HUDEP-2 (cell line): ENCODE measurements at regions not wholly inside any gene's neighbourhood (a gene's known extent, or its start where the extent isn't known, plus 50 kb on each side); places are given as distances from the start of the nearest gene placed in this dataset.
"Not testable (repeated sequence)": the region's sequence is repeated elsewhere in the genome, so short reads cannot be mapped to it uniquely, and the experiment has no call there.

Experiments used
- DNase-seq, 76 experiments: peaks; one replicate each; lab custom pipeline; 2025; ENCODE audit not compliant: unreplicated experiment in 76 of 76; lab: John Stamatoyannopoulos, UW

DNA sequence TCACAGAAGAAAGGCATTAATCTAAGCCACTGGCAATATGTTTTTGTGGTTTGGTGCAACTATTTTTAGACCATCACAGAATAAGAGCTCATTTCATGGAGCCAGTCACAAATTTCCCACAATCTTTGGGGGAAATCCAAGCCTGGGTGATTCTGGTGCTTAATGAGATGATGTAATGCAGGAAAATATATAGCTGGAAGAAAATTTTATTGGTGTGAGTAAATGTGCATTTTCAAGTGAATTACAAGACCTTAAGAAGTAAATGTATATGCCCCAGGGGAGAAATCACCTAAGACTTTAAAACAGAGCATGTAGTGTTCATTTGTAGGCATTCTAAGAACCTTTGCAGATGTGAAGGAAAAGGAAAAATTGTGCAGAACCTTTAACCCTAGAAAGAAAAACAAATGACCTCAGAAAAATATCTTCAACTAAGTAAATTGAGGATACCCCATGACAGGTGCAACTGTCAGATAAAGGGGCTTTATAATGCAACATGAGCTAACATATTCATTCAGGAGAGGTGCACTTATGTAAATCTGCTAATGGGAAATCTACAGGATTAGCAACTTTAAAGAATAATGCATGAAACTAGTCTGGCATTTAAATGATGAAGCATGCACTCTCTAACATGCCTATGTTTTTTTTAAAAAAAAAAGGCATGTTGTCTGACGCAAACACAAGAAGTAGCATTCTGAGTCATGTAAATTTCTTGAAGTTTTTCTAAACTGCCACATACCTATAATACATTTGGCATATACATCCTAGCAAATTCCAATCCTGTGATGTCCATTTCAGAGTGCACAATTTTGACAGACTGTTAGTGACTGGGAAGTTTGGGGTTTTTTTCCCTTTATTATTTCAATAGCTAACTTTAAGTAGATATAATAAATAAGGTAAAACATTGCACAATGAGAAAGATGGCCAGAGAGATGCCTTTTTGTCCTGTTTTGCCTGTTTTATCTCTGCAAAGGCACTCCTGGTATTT, 105.1 kb downstream of the MEX3B start:
- no peak for DNase-seq

DNA sequence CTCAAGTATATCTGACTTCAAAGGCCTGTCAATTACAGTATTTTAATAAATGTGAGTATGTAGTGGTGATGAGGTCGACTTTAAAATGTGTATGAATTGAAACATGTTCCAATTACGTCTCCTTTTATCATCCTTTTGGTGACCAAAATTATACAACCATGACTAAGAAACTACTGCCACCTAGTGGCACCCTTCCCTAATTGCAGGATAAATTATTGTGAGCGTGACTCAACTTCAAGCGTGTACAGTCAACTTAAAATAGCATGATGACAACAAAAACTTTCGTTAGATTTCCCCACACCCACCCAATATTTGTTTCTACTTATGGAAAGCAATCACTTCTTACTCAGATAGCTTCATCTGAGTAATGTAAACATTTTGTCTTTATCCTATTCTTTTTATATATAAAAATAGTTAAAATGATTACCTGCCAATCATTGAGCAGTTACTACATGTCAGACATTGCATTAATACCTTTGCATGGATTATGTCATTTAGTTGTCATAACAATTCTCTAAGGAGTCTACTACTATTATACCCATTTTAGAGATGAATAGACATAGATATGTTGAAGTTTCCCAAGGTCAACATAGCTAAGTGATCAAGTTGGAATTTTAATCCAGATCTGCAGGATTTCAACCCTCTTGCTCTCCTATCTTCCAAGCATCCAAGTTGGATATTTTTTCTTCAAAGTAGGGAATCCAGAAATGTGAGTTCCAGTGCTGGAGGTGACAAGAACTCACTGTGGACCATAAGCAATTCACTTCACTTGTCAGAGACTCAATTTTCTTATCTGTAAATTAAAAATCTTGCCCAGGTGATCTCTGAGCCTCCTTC, 106.0 kb downstream of the MEX3B start:
- DNase-seq, result peak in 29 of 76 experiments; percentile 4 to 68 (median 33)

GRCh38 chr15:81937189-81937588, 108.6 kb downstream of the MEX3B start:
- DNase-seq, result no peak

DNA sequence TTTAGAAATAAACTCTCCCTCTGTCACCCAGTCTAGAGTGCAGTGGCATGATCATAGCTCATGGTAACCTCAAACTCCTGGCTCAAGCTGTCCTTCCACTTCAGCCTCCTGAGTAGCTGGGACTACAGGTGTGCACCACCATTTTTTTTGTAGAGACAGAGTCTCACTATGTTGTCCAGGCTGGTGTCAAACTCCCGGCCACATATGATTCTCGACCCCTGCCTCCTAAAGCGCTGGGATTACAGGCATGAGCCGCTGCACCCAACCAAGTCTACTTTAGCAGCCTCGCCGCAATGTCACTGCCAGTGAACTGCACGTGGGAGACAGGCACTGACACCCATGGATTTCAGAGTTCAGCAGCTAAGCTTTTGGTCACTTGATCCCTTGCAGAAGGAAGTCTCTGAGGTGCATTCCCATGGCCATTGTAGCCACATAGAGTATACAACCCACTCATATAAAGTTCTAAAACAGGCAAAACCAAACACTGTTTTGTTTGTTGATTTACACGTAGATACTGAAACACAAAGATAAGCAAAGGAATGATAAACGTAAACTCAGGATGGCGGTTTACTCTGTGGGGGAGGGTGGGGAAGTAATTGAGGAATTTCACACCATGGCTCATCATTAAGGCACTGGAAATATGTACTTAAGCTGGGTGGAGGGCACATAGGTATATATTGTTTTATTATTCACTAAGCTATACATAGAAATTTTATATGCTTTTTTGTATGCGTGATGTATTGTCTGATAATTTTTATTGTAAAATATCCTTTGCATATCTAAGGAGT, 115.0 kb downstream of the MEX3B start:
- no peak for DNase-seq

DNA sequence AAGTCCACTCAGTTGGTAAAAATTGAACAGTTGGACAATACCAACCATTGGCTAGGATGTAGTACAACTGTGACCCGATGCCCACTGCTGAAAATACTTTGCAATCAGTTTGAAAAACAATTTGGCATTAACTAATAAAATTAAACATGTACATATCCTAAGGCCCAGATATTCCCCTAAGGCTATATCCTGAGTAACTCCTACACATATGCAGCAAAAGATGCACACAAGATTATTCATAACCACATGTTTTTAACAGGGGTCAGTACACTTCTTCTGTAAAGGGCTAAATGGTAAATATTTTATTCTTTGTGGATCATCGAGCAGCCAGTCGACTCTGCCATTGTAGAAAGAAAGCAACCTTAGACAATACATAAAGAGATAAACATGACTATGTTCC, 116.3 kb downstream of the MEX3B start:
- DNase-seq, result no peak

- no peak for DNase-seq
Observed at GRCh38 chr15:81926981-81927380, 118.8 kb downstream of the MEX3B start.

DNA sequence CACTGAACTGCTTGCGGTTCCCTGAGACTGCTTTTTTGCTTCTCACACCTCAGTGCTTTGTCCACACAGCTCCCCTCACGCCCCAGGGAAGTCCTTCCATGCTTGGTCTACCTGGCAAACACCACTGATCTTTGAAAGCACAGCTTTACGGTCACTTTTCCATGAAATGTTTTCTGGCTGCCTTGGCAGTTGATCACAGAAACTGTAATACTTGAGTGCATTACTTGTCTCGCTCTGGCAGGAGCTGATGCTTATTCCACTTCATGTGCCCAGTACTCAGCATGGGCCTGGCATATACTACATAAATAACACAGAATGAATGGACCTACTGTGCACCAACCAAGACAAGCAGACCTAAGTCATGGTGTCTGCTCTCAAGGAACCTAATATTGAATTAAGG, 121.1 kb downstream of the MEX3B start:
- no peak for DNase-seq

GRCh38 chr15:81923561-81924350, 122.1 kb downstream of the MEX3B start:
- DNase-seq, result no peak

- DNase-seq, result no peak
Observed at GRCh38 chr15:81922143-81922542, 123.7 kb downstream of the MEX3B start.

GRCh38 chr15:81921163-81921562, 124.7 kb downstream of the MEX3B start:
- DNase-seq, result no peak

DNA sequence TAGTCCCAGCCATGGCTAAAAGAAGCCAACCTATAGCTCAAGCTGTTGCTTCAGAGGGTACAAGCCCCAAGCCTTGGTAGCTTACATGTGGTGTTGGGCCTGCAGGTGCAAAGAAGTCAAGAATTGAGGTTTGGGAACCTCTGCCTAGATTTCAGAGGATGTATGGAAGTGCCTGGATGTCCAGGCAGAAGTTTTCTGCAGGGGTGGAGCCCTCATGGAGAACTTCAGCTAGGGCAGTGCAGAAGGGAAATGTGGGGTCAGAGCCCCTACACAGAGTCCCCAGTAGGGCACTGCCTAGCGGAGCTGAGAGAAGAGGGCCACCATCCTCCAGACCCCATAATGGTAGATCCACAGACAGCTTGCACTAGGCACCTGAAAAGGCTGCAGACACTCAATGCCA, 127.1 kb downstream of the MEX3B start:
- DNase-seq, result not testable (repeated sequence)

- no peak for DNase-seq
Observed at GRCh38 chr15:81916451-81916850, 129.4 kb downstream of the MEX3B start.

- no peak for DNase-seq
Observed at GRCh38 chr15:81915990-81916389, 129.8 kb downstream of the MEX3B start.

GRCh38 chr15:81914734-81915256, 131.0 kb downstream of the MEX3B start:
- no peak for DNase-seq

DNA sequence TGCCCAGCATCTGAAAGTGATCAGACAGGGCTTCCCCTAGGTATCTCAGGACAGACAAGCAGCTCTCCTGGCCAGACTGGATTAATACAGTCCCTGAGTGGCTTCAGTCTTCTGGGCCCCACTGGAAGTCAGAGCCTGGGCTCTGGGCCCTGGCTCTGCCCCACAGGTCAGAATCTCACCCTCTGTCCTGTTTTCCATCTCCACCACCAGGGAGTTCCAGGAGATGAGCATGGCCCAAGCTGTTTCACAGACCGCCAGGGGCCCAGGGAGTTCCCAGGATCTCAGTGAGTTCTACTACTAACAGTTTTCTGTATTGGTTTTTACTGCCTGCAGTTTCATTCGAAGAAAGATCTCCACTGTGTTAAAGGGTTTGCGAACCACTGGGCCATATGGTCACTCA, 131.5 kb downstream of the MEX3B start:
- no peak for DNase-seq

DNA sequence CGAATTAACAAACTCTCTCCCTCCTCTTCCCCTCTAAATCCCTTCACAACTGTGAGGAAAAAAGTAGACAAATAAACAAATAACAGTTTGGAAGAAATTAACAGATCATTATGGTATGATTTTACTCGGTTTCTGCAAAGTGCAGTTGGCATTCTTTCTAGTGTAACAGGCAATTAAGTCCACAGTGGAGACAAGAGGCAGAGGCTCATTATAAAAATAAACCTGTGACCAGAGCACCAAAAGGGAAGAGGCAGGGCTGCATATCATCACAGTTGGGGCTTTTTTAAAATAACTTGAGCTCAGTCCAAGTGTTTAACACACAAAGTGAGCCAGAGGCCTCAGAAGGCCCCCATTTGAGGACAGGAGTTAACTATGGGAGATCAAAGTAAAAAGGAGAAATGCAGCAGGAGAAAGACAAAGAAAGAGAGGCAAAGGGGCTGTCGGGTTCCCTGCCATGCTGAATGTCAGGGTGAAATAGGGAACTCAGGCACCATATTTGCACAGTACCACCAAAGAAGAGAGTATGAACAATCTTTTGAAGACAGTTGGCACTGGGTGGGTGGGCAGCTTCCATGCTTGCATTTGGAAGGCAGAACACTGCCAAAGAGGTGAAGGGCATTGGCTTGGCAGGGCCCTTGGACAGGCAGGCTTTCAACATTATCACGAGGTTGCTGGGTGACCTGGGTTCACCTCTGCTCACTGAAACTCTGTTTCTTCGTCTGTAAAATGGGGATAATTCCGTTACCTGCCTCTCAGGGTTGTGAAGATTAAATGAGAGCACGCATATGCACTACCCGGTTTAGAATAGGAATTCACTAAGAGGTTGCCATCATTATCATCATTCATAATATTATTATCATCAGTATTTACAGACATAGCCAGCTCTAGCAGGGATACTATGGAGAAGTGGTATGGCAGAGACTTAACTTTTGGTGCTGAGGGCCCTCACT, 134.5 kb downstream of the MEX3B start:
- DNase-seq, result no peak

- DNase-seq, result no peak
Observed at GRCh38 chr15:81910355-81911021, 135.3 kb downstream of the MEX3B start.

DNA sequence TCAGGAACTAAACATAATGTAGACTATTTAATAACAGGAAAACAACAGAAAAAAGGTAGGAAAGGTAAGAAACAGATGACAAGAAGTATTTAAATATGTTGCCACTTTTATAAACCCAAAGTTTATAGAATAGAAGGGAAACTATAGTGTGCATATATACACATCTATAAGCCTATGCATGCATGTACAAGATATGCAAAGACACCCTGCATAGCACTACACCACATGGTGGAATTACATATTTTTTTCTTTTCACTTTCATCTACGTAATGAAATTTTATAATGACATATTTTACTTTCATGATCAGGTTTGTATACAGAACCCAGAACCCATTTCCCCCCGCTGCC, 136.8 kb downstream of the MEX3B start:
- DNase-seq, result no peak
